VCaP (cell line): ENCODE measurements at regions not wholly inside any gene's neighbourhood (a gene's known extent, or its start where the extent isn't known, plus 50 kb on each side); places are given as distances from the start of the nearest gene placed in this dataset.

Experiments used
- H3K27ac ChIP-seq: fragments of 450-650 bp; 2 replicates; pipeline ENCODE4 v1.5.1; 2017
- TF ChIP-seq, protein P1 (sequence below): fragments of 450-650 bp; conservative IDR thresholded peaks from 2 replicates; pipeline ENCODE4 v1.5.1; 2017; ENCODE audit warnings: mild to moderate bottlenecking, moderate library complexity

DNA sequence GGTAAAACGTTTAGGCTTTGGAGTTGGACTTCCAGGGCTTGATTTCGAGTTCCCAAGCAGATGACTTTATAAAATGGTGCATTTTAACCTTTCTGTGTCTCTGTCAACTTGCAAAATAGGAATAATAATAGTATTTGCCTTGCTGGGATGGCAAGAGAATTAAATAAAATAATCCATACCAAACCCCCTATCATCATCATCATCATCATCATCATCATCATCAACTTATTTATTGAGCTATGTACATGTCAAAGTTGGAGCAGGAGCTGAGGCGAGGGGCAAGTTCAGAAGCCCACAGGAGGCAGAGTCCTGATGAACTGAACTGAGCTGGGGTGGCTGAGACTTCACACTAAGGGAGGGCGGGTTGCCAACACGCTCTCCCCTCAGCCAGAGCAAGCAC is 51.7 kb upstream of the KCNMA1 start:
- TF ChIP-seq, protein P1, sequence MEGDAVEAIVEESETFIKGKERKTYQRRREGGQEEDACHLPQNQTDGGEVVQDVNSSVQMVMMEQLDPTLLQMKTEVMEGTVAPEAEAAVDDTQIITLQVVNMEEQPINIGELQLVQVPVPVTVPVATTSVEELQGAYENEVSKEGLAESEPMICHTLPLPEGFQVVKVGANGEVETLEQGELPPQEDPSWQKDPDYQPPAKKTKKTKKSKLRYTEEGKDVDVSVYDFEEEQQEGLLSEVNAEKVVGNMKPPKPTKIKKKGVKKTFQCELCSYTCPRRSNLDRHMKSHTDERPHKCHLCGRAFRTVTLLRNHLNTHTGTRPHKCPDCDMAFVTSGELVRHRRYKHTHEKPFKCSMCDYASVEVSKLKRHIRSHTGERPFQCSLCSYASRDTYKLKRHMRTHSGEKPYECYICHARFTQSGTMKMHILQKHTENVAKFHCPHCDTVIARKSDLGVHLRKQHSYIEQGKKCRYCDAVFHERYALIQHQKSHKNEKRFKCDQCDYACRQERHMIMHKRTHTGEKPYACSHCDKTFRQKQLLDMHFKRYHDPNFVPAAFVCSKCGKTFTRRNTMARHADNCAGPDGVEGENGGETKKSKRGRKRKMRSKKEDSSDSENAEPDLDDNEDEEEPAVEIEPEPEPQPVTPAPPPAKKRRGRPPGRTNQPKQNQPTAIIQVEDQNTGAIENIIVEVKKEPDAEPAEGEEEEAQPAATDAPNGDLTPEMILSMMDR = no peak
- no peak overlapping the region for H3K27ac ChIP-seq

DNA sequence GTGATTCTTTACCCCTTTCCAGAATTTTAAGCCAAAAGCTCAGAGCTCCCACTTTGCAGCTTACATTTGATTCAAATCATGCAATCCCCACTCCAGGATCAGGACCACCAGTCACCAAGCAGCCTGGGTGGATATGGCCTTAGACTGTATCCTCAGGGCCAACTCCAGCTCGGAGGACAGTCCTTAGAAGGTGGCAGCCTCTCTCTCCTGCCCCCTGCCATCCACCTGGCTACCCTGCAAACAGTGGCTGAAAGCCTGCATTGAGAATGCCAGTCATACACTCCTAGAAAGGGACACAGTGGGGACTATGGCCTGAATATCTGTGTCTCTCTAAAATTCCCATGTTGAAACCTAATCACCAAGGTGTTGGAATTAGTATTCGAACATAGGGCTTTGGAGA is 50.0 kb upstream of the KCNMA1 start:
- no peak overlapping the region for H3K27ac ChIP-seq
- TF ChIP-seq, protein P1 = no peak
